SK-N-SH (cell line): ENCODE measurements at regions not wholly inside any gene's neighbourhood (a gene's known extent, or its start where the extent isn't known, plus 50 kb on each side); places are given as distances from the start of the nearest gene placed in this dataset.

Experiments
- CTCF ChIA-PET: fragments of 300-600, 350-600 bp; formaldehyde crosslinking; extraction: SDS; loops from one replicate; lab custom pipeline; 2021; lab: Yijun Ruan, JAX
- POLR2A ChIA-PET: fragments of 350-600 bp; sonication (Branson Sonifier 250); formaldehyde crosslinking; extraction: SDS; loops from one replicate; lab custom pipeline; 2020; ENCODE audit warnings: antibody characterized with exemption, inconsistent platforms; lab: Yijun Ruan, JAX
- DNase-seq: peaks from one replicate; pipeline ENCODE4 v3.0.0; 2012
- H2AFZ ChIP-seq: fragments of 200-600 bp; sonication (generic); 2 replicates; pipeline ENCODE4 v1.8.1; 2016; ENCODE audit warnings: antibody characterized with exemption, mild to moderate bottlenecking, low read depth
- H3F3A ChIP-seq: fragments of 200-600 bp; sonication (generic); replicated peaks from 2 replicates; pipeline ENCODE3; 2016; ENCODE audit warnings: antibody characterized with exemption, mild to moderate bottlenecking; ENCODE audit not compliant: insufficient read depth
- H3K27ac ChIP-seq, 2 experiments: fragments of 200-500 bp in 1 of 2; fragments of 200-600 bp in 1 of 2; sonication (Bioruptor generic) in 1 of 2; sonication (generic), shearing (Covaris generic) in 1 of 2; 2 replicates each; pipeline versions ENCODE4 v1.5.1 to v1.6.1; 2014 to 2016; ENCODE audit warnings: low read depth in 2 of 2, inconsistent platforms in 1 of 2, low read length in 1 of 2, mild to moderate bottlenecking in 1 of 2, mixed read lengths in 1 of 2
- H3K27me3 ChIP-seq: fragments of 200-600 bp; sonication (generic), shearing (Covaris generic); 2 replicates; pipeline ENCODE4 v1.6.1; 2016; ENCODE audit warnings: mixed run types; ENCODE audit not compliant: insufficient read depth
- H3K36me3 ChIP-seq, 2 experiments: fragments of 200-500 bp in 1 of 2; fragments of 200-600 bp in 1 of 2; sonication (Bioruptor generic) in 1 of 2; sonication (generic) in 1 of 2; replicated peaks in 1 of 2; 2 replicates each; pipeline versions ENCODE3 to v1.5.1; 2014 to 2016; ENCODE audit warnings: low read length in 1 of 2, mild to moderate bottlenecking in 1 of 2; ENCODE audit not compliant: insufficient read depth in 2 of 2, control insufficient read depth in 1 of 2
- H3K4me1 ChIP-seq, 2 experiments: fragments of 200-500 bp in 1 of 2; fragments of 200-600 bp in 1 of 2; sonication (Bioruptor generic) in 1 of 2; sonication (generic), shearing (Covaris generic) in 1 of 2; 2 replicates each; pipeline versions ENCODE4 v1.5.1 to v1.6.1; 2014 to 2016; ENCODE audit warnings: low read depth in 1 of 2, low read length in 1 of 2, mixed run types in 1 of 2; ENCODE audit not compliant: insufficient read depth in 2 of 2, control insufficient read depth in 1 of 2
- H3K4me2 ChIP-seq: fragments of 200-600 bp; sonication (generic), shearing (Covaris generic); 2 replicates; pipeline ENCODE4 v1.6.1; 2017; ENCODE audit warnings: mixed run types
- H3K4me3 ChIP-seq, 2 experiments: fragments of 200-500 bp in 1 of 2; fragments of 200-600 bp in 1 of 2; sonication (Bioruptor generic) in 1 of 2; sonication (generic), shearing (Covaris generic) in 1 of 2; 2 replicates each; pipeline versions ENCODE4 v1.5.1 to v1.8.1; 2014 to 2016; ENCODE audit warnings: low read depth in 2 of 2, inconsistent platforms in 1 of 2, low read length in 1 of 2, mild to moderate bottlenecking in 1 of 2, mixed read lengths in 1 of 2, moderate library complexity in 1 of 2
- H3K79me2 ChIP-seq: fragments of 200-600 bp; sonication (generic); 2 replicates; pipeline ENCODE4 v1.8.1; 2017; ENCODE audit warnings: mild to moderate bottlenecking; ENCODE audit not compliant: insufficient read depth
- H3K9ac ChIP-seq: fragments of 200-600 bp; sonication (generic); 2 replicates; pipeline ENCODE4 v1.6.1; 2017; ENCODE audit warnings: mixed run types
- H3K9me2 ChIP-seq: fragments of 200-600 bp; sonication (generic); 2 replicates; pipeline ENCODE4 v1.6.1; 2017; ENCODE audit warnings: mixed run types
- H3K9me3 ChIP-seq: fragments of 200-600 bp; sonication (generic); 2 replicates; pipeline ENCODE4 v1.6.1; 2017; ENCODE audit warnings: mixed run types, mild to moderate bottlenecking, moderate library complexity
- H4K20me1 ChIP-seq: fragments of 200-600 bp; sonication (generic); 2 replicates; pipeline ENCODE4 v1.6.1; 2017; ENCODE audit warnings: mild to moderate bottlenecking, mixed run types; ENCODE audit not compliant: insufficient read depth
- CHD2 ChIP-seq: fragments of 150-350 bp; IDR thresholded peaks from 2 replicates; pipeline ENCODE4 v1.6.1; 2018; ENCODE audit warnings: low read length; ENCODE audit not compliant: partially characterized antibody
- ELF1 ChIP-seq: IDR thresholded peaks from 2 replicates; pipeline ENCODE4 v1.4.0; 2012
- FOXJ3 ChIP-seq: sonication (generic); formaldehyde crosslinking; IDR thresholded peaks from 2 replicates; pipeline ENCODE4 v1.5.1; 2020; ENCODE audit warnings: mild to moderate bottlenecking, missing genetic modification reagents
- FOXM1 ChIP-seq: IDR thresholded peaks from 2 replicates; pipeline ENCODE4 v1.4.0; 2012; ENCODE audit warnings: low read depth, mild to moderate bottlenecking
- GABPA ChIP-seq: IDR thresholded peaks from 2 replicates; pipeline ENCODE4 v1.4.0; 2012; ENCODE audit warnings: low read depth, mild to moderate bottlenecking
- GATA2 ChIP-seq: sonication (generic); formaldehyde crosslinking; IDR thresholded peaks from 2 replicates; pipeline ENCODE4 v1.5.0; 2020; ENCODE audit warnings: mild to moderate bottlenecking, missing genetic modification reagents
- MEF2A ChIP-seq: IDR thresholded peaks from 2 replicates; pipeline ENCODE4 v1.4.0; 2012; ENCODE audit warnings: low read depth, borderline replicate concordance
- MXI1 ChIP-seq: IDR thresholded peaks from 2 replicates; pipeline ENCODE4 v1.6.1; 2012; ENCODE audit warnings: mild to moderate bottlenecking, low read depth, low read length, improper control_type of control experiment
- NFIC ChIP-seq: IDR thresholded peaks from 2 replicates; pipeline ENCODE4 v1.4.0; 2012; ENCODE audit warnings: borderline replicate concordance
- RAD21 ChIP-seq: IDR thresholded peaks from 2 replicates; pipeline ENCODE4 v1.6.1; 2012; ENCODE audit warnings: mild to moderate bottlenecking, low read length
- RCOR1 ChIP-seq: fragments of 150-350 bp; IDR thresholded peaks from 2 replicates; pipeline ENCODE4 v1.6.1; 2017; ENCODE audit warnings: antibody characterized with exemption, low read length
- RFX5 ChIP-seq: IDR thresholded peaks from 2 replicates; pipeline ENCODE4 v1.6.1; 2012; ENCODE audit warnings: mild to moderate bottlenecking, improper control_type of control experiment, low read length
- SIN3A ChIP-seq: IDR thresholded peaks from 2 replicates; pipeline ENCODE4 v1.6.1; 2012; ENCODE audit warnings: low read depth, mild to moderate bottlenecking, low read length, moderate library complexity, borderline replicate concordance
- SMC3 ChIP-seq: IDR thresholded peaks from 2 replicates; pipeline ENCODE4 v1.6.1; 2012; ENCODE audit warnings: low read depth, low read length, improper control_type of control experiment
- TCF12 ChIP-seq: IDR thresholded peaks from 2 replicates; pipeline ENCODE4 v1.4.0; 2012
- TEAD4 ChIP-seq: IDR thresholded peaks from 2 replicates; pipeline ENCODE4 v1.4.0; 2012; ENCODE audit warnings: mild to moderate bottlenecking, borderline replicate concordance; ENCODE audit not compliant: insufficient read depth
- YY1 ChIP-seq: IDR thresholded peaks from 2 replicates; pipeline ENCODE4 v1.4.0; 2012; ENCODE audit warnings: low read depth, mild to moderate bottlenecking
- WGBS: methylation state at CpG from one replicate; pipeline ENCODE4 v1.1.6; 2017; ENCODE audit warnings: low lambda C conversion rate; 5-methylcytosine and 5-hydroxymethylcytosine counted together
- TF ChIP-seq, protein P1 (sequence below): IDR thresholded peaks from 2 replicates; pipeline ENCODE4 v1.4.0; 2012; ENCODE audit warnings: low read depth, borderline replicate concordance
- TF ChIP-seq, protein P2 (sequence below): fragments of 200-600 bp; sonication (generic); IDR thresholded peaks from 2 replicates; pipeline ENCODE4 v1.6.1; 2017; ENCODE audit warnings: antibody characterized with exemption, mild to moderate bottlenecking, moderate library complexity
- TF ChIP-seq, protein P3 (sequence below): fragments of 150-350 bp; IDR thresholded peaks from 2 replicates; pipeline ENCODE4 v1.6.1; 2017; ENCODE audit warnings: antibody characterized with exemption, low read length, low read depth, borderline replicate concordance
- TF ChIP-seq, protein P4 (sequence below): fragments of 150-350 bp; IDR thresholded peaks from 2 replicates; pipeline ENCODE4 v1.6.1; 2016; ENCODE audit warnings: mild to moderate bottlenecking, low read depth, low read length

DNA sequence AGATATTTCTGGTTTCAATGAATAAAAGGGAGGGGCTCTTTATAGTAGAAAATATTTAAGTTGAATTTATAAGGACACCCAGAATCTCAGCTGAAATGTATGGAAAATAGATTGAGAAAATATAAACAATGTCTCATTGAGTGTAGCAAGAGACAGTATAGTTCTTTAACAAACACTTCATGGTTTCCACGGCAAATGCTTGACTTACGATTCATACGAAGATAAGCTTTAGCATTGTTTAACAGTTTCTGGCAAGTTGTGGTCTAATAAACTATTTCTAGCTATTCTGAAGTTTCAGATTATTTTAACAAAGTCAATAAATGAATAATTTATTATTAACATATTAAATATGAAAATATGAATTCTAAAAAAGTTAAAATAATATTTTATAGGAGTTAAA is 1419.4 kb downstream of the KCNT2 start:
- Histone ChIP-seq H3K9ac (no peak overlapping the region), H3K36me3 (peaks cover 0 to 3% of the 10 kb centered on the region in 2 experiments), H3F3A (no peaks in the 10 kb centered on the region), H3K27ac (no peak overlapping the region), H4K20me1 (no peaks in the 10 kb centered on the region), H3K4me1 (no peaks in the 10 kb centered on the region; a peak in 1 of 4 replicates), H3K9me2 (no peaks in the 10 kb centered on the region), H2AFZ (no peak overlapping the region), H3K79me2 (no peaks in the 10 kb centered on the region), H3K4me3 (no peak overlapping the region), H3K27me3 (no peaks in the 10 kb centered on the region), H3K4me2 (no peak overlapping the region), H3K9me3 (no peaks in the 10 kb centered on the region)
- POLR2A ChIA-PET = no interaction called here
- TF ChIP-seq RAD21 = no peak
- TF ChIP-seq FOXM1 = no peak
- TF ChIP-seq SMC3 = no peak
- no peak for TF ChIP-seq TEAD4
- TF ChIP-seq GATA2 (CRISPR knock-in tag) = no peak
- TF ChIP-seq TCF12 = no peak
- WGBS = 19% methylated on average over 3 of the region's 3 CpGs
- no peak for DNase-seq
- CTCF ChIA-PET = no interaction called here

DNA sequence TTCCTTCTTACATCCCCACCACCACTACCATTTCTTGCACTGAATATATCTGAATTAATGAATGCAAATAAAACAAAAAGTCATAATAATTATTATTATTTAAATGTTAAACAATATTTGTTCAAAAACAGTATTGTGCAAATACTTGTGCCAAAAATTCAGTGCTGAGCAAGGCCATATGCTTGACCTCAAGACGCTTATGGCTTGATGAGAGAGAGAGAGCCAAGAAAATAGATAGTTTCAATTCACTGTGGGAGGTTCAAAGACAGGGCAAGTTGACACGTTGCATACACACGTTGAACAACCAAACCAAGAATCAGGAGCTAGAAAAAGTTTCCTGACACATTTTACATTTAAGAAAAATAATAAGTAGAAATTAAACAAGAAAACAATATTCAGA is 1421.7 kb downstream of the KCNT2 start:
- H3K4me1 ChIP-seq = no peaks in the 10 kb centered on the region; a peak in 1 of 4 replicates
- ChIA-PET CTCF (no interaction called here), POLR2A (no interaction called here)
- H3K9me2 ChIP-seq = no peaks in the 10 kb centered on the region
- no peak overlapping the region for H3K4me3 ChIP-seq
- H2AFZ ChIP-seq = no peak overlapping the region
- no peaks in the 10 kb centered on the region for H4K20me1 ChIP-seq
- TF ChIP-seq NFIC = no peak
- TF ChIP-seq RFX5 = no peak
- TF ChIP-seq YY1 = no peak
- no peak for TF ChIP-seq GABPA
- no peak for TF ChIP-seq FOXM1
- TF ChIP-seq, protein P1, sequence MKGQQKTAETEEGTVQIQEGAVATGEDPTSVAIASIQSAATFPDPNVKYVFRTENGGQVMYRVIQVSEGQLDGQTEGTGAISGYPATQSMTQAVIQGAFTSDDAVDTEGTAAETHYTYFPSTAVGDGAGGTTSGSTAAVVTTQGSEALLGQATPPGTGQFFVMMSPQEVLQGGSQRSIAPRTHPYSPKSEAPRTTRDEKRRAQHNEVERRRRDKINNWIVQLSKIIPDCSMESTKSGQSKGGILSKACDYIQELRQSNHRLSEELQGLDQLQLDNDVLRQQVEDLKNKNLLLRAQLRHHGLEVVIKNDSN = no peak
- TF ChIP-seq TCF12 = no peak
- TF ChIP-seq RCOR1 = no peak
- TF ChIP-seq, protein P2, sequence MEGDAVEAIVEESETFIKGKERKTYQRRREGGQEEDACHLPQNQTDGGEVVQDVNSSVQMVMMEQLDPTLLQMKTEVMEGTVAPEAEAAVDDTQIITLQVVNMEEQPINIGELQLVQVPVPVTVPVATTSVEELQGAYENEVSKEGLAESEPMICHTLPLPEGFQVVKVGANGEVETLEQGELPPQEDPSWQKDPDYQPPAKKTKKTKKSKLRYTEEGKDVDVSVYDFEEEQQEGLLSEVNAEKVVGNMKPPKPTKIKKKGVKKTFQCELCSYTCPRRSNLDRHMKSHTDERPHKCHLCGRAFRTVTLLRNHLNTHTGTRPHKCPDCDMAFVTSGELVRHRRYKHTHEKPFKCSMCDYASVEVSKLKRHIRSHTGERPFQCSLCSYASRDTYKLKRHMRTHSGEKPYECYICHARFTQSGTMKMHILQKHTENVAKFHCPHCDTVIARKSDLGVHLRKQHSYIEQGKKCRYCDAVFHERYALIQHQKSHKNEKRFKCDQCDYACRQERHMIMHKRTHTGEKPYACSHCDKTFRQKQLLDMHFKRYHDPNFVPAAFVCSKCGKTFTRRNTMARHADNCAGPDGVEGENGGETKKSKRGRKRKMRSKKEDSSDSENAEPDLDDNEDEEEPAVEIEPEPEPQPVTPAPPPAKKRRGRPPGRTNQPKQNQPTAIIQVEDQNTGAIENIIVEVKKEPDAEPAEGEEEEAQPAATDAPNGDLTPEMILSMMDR = no peak
- no peak for TF ChIP-seq SIN3A
- TF ChIP-seq, protein P3, sequence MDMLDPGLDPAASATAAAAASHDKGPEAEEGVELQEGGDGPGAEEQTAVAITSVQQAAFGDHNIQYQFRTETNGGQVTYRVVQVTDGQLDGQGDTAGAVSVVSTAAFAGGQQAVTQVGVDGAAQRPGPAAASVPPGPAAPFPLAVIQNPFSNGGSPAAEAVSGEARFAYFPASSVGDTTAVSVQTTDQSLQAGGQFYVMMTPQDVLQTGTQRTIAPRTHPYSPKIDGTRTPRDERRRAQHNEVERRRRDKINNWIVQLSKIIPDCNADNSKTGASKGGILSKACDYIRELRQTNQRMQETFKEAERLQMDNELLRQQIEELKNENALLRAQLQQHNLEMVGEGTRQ = no peak
- no peak for TF ChIP-seq ELF1
- TF ChIP-seq FOXJ3 (CRISPR knock-in tag) = no peak
- no peak for TF ChIP-seq GATA2 (CRISPR knock-in tag)
- TF ChIP-seq CHD2 = no peak
- TF ChIP-seq RAD21 = no peak
- no peak for TF ChIP-seq MXI1
- TF ChIP-seq, protein P4, sequence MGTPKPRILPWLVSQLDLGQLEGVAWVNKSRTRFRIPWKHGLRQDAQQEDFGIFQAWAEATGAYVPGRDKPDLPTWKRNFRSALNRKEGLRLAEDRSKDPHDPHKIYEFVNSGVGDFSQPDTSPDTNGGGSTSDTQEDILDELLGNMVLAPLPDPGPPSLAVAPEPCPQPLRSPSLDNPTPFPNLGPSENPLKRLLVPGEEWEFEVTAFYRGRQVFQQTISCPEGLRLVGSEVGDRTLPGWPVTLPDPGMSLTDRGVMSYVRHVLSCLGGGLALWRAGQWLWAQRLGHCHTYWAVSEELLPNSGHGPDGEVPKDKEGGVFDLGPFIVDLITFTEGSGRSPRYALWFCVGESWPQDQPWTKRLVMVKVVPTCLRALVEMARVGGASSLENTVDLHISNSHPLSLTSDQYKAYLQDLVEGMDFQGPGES = no peak
- no peak for TF ChIP-seq MEF2A
- H3K27ac ChIP-seq = no peak overlapping the region
- no peaks in the 10 kb centered on the region for H3K79me2 ChIP-seq
- H3K4me2 ChIP-seq = no peak overlapping the region
- 26% methylated on average over 3 of the region's 3 CpGs for WGBS
- no peaks in the 10 kb centered on the region for H3K27me3 ChIP-seq
- no peaks in the 10 kb centered on the region for H3K9me3 ChIP-seq
- H3K9ac ChIP-seq = no peak overlapping the region
- DNase-seq = no peak
- H3F3A ChIP-seq = no peaks in the 10 kb centered on the region
- no peaks in the 10 kb centered on the region for H3K36me3 ChIP-seq
